Right lobe of liver (tissue), 4 donors: ENCODE measurements at regions not wholly inside any gene's neighbourhood (a gene's known extent, or its start where the extent isn't known, plus 50 kb on each side); places are given as distances from the start of the nearest gene placed in this dataset.

ENCODE experiments used
- POLR2A ChIP-seq: fragments of 450-650 bp; IDR thresholded peaks from one replicate; pipeline ENCODE4 v1.6.1; 2017; ENCODE audit warnings: antibody characterized with exemption, mild to moderate bottlenecking
- TF ChIP-seq, protein P1 (sequence below), 4 donors: fragments of 200-600 bp in 3 of 4; fragments of 450-650 bp in 1 of 4; IDR thresholded peaks; one replicate each; pipeline versions ENCODE4 v1.5.1 to v1.8.0; 2016 to 2022; ENCODE audit warnings: antibody characterized with exemption in 4 of 4, mild to moderate bottlenecking in 2 of 4
- donor health status: DM: no; HTN: no; CAD: no.
- donor health status: DM: no; HTN: no; CAD: no.
- donor health status: DM: no; HTN: yes; CAD: no.

DNA sequence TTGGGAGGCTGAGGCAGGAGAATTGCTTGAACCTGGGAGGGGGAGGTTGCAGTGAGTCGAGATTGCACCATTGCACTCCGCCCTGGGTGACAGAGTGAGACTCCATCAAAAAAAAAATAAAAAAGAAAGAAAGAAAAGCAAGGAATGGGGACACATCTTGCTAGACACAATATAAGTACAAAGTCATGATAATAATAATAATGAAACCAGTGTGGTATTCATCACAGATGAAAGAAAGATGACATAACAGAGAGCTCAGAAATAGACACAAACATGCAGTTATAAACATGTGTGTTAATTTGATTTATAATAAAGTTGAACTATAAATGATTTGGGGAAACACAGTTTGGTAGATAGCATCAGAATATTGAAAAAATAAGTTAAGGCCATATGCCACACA, 264.1 kb downstream of the SRGAP2C start:
- TF ChIP-seq, protein P1, sequence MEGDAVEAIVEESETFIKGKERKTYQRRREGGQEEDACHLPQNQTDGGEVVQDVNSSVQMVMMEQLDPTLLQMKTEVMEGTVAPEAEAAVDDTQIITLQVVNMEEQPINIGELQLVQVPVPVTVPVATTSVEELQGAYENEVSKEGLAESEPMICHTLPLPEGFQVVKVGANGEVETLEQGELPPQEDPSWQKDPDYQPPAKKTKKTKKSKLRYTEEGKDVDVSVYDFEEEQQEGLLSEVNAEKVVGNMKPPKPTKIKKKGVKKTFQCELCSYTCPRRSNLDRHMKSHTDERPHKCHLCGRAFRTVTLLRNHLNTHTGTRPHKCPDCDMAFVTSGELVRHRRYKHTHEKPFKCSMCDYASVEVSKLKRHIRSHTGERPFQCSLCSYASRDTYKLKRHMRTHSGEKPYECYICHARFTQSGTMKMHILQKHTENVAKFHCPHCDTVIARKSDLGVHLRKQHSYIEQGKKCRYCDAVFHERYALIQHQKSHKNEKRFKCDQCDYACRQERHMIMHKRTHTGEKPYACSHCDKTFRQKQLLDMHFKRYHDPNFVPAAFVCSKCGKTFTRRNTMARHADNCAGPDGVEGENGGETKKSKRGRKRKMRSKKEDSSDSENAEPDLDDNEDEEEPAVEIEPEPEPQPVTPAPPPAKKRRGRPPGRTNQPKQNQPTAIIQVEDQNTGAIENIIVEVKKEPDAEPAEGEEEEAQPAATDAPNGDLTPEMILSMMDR (IDR thresholded peaks at IDR 0.05): no peak
- no peak for TF ChIP-seq POLR2A
